Aorta (tissue), 5 donors: ENCODE measurements at regions not wholly inside any gene's neighbourhood (a gene's known extent, or its start where the extent isn't known, plus 50 kb on each side); places are given as distances from the start of the nearest gene placed in this dataset.

Experiments used
- ATAC-seq: fragments of 200-7000 bp; cut with Tn5 transposase; one replicate; pipeline ENCODE4 v1.9.1; 2022; ENCODE audit warnings: moderate library complexity; ENCODE audit not compliant: low FRiP score
- DNase-seq, 2 donors: peaks; one replicate each; pipeline ENCODE4 v3.0.0-alpha.2; 2020
- H3K27ac ChIP-seq, 2 donors: one replicate each; pipeline ENCODE4 v1.5.1; 2013; ENCODE audit warnings: low read length in 2 of 2, mild to moderate bottlenecking in 2 of 2, moderate library complexity in 2 of 2, control low read depth in 1 of 2, inconsistent platforms in 1 of 2, low read depth in 1 of 2
- H3K27me3 ChIP-seq, 2 donors: one replicate each; pipeline ENCODE4 v1.6.1; 2013; ENCODE audit warnings: control low read depth in 1 of 2, low read length in 1 of 2, mild to moderate bottlenecking in 1 of 2, moderate library complexity in 1 of 2; ENCODE audit not compliant: insufficient read depth in 2 of 2, control insufficient read depth in 1 of 2
- H3K36me3 ChIP-seq, 2 donors: one replicate each; pipeline ENCODE4 v1.6.1; 2013; ENCODE audit warnings: control low read depth in 1 of 2, low read length in 1 of 2, mild to moderate bottlenecking in 1 of 2; ENCODE audit not compliant: insufficient read depth in 2 of 2, control insufficient read depth in 1 of 2
- H3K4me1 ChIP-seq, 2 donors: one replicate each; pipeline ENCODE4 v1.6.1; 2013; ENCODE audit warnings: low read length in 2 of 2, control low read depth in 1 of 2, mild to moderate bottlenecking in 1 of 2, moderate library complexity in 1 of 2; ENCODE audit not compliant: insufficient read depth in 2 of 2, control insufficient read depth in 1 of 2
- H3K4me3 ChIP-seq, 2 donors: one replicate each; pipeline ENCODE4 v1.5.1; 2013; ENCODE audit warnings: low read length in 2 of 2, control low read depth in 1 of 2, mild to moderate bottlenecking in 1 of 2
- H3K9me3 ChIP-seq: one replicate; pipeline ENCODE4 v1.6.1; 2013; ENCODE audit warnings: mild to moderate bottlenecking, low read length; ENCODE audit not compliant: control insufficient read depth
- WGBS, 2 donors: extraction: QIAGEN DNeasy Blood & Tissue Kit; methylation state at CpG; one replicate each; pipeline ENCODE4 v1.1.7; 2013; 5-methylcytosine and 5-hydroxymethylcytosine counted together
- intact Hi-C, 2 donors: fragments of 100-400 bp; cut with DNase I; formaldehyde crosslinking; loops; one replicate each; pipeline versions ENCODE4 v1.14.2 to v1.15.0; 2022
- donor health status: healthy with polysubstance abuse.
- donor health status: Bipolar disorder and iron deficiency.
- donor health status: DM: no; HTN: no; CAD: no.
- donor health status: DM: no; HTN: no; CAD: no.
- donor health status: DM: yes; HTN: yes; CAD: no.

- intact Hi-C loops, result no loop called here
- H3K27me3 ChIP-seq, result no peaks in the 10 kb centered on the region
- no peak overlapping the region for H3K4me3 ChIP-seq
- ATAC-seq (no peak), DNase-seq (no peak)
- no peak overlapping the region for H3K27ac ChIP-seq
- H3K9me3 ChIP-seq, result no peaks in the 10 kb centered on the region
- H3K36me3 ChIP-seq, result no peaks in the 10 kb centered on the region
- H3K4me1 ChIP-seq, result no peaks in the 10 kb centered on the region
- 42 to 44% methylated on average over 4 of the region's 4 CpGs for WGBS, 2 donors
These were observed 225.3 kb upstream of the SLC24A2 start for GRCh38 chr9:20014168-20014567.

GRCh38 chr9:20012232-20012631 lies 223.4 kb upstream of the SLC24A2 start:
- WGBS, 2 donors, result 81 to 85% methylated on average over 3 of the region's 3 CpGs

GRCh38 chr9:20009606-20010005 lies 220.8 kb upstream of the SLC24A2 start:
- H3K27me3 ChIP-seq, result no peaks in the 10 kb centered on the region
- no peaks in the 10 kb centered on the region for H3K9me3 ChIP-seq
- H3K4me1 ChIP-seq, result no peaks in the 10 kb centered on the region
- H3K27ac ChIP-seq, result no peak overlapping the region
- intact Hi-C loops, result no loop called here
- H3K36me3 ChIP-seq, result no peaks in the 10 kb centered on the region
- WGBS, 2 donors, result 80 to 83% methylated on average over 2 of the region's 2 CpGs
- DNase-seq (no peak), ATAC-seq (no peak)
- no peak overlapping the region for H3K4me3 ChIP-seq

More at GRCh38 chr9:20012232-20012631, 223.4 kb upstream of the SLC24A2 start:
- H3K27ac ChIP-seq, result no peak overlapping the region
- DNase-seq, result no peak
- H3K9me3 ChIP-seq, result no peaks in the 10 kb centered on the region
- intact Hi-C loops, result no loop called here
- H3K4me1 ChIP-seq, result no peaks in the 10 kb centered on the region
- no peaks in the 10 kb centered on the region for H3K27me3 ChIP-seq
- H3K36me3 ChIP-seq, result no peaks in the 10 kb centered on the region
- no peak overlapping the region for H3K4me3 ChIP-seq
- no peak for ATAC-seq

GRCh38 chr9:20002011-20002410 lies 213.2 kb upstream of the SLC24A2 start:
- no peak overlapping the region for H3K27ac ChIP-seq
- no peaks in the 10 kb centered on the region for H3K27me3 ChIP-seq
- WGBS, 2 donors, result 85 to 92% methylated on average over 2 of the region's 2 CpGs
- intact Hi-C loops, result no loop called here
- H3K9me3 ChIP-seq, result peaks cover 2% of the 10 kb centered on the region
- no peaks in the 10 kb centered on the region for H3K36me3 ChIP-seq
- no peak overlapping the region for H3K4me3 ChIP-seq
- DNase-seq, result no peak
- no peaks in the 10 kb centered on the region for H3K4me1 ChIP-seq
- no peak for ATAC-seq

GRCh38 chr9:20001058-20001457 lies 212.2 kb upstream of the SLC24A2 start:
- H3K4me3 ChIP-seq, result no peak overlapping the region
- intact Hi-C loops, result no loop called here
- H3K27ac ChIP-seq, result no peak overlapping the region
- DNase-seq (no peak), ATAC-seq (no peak)
- H3K4me1 ChIP-seq, result no peaks in the 10 kb centered on the region
- peaks cover 2% of the 10 kb centered on the region for H3K9me3 ChIP-seq
- no peaks in the 10 kb centered on the region for H3K36me3 ChIP-seq
- WGBS, 2 donors, result 54% methylated on average over 5 of the region's 5 CpGs
- H3K27me3 ChIP-seq, result no peaks in the 10 kb centered on the region

- H3K36me3 ChIP-seq, result no peaks in the 10 kb centered on the region
- WGBS, 2 donors, result 23 to 36% methylated on average over 2 of the region's 2 CpGs
- DNase-seq (no peak), ATAC-seq (no peak)
- no peaks in the 10 kb centered on the region for H3K4me1 ChIP-seq
- intact Hi-C loops, result loop anchor here in 1 of 2 donors (1.0 kb wide), 1 partner anchor 9 kb away; no protein-coding TSS in a partner anchor
- H3K9me3 ChIP-seq, result peaks cover 2% of the 10 kb centered on the region
- no peak overlapping the region for H3K4me3 ChIP-seq
- no peak overlapping the region for H3K27ac ChIP-seq
- no peaks in the 10 kb centered on the region for H3K27me3 ChIP-seq
These were observed 210.7 kb upstream of the SLC24A2 start for GRCh38 chr9:19999491-20000057.

DNA sequence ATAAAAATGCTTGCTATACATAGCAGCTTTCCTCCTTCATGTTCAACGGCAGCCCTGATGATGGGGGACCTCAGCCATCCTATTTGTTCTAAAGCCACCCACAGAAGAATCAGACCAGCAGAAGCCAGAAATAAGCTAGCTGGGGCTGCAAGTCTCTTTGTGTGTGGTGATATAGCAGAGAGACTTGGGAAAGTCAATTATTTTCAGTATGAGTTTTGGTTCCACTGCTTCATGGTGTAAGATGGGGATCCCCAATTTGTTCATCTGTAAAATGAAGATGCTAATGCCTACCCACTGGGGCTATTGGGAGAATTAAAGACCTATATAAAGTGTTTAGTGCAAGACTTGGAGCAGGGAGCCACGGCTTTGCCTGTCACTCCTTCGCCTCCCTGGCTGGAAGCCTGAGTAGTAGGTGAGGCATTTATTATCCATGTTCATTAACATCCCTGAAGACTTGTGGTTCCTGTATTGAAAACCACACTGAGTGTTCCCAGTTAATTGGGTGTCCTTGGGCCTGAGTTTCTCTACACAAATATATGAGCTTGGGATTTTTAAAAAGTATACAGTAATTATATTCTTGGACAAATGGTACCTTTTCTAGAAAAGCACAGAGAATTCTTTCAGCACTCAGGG lies 210.1 kb upstream of the SLC24A2 start:
- Histone ChIP-seq H3K4me1 (no peaks in the 10 kb centered on the region), H3K4me3 (no peak overlapping the region), H3K27ac (no peak overlapping the region), H3K9me3 (peaks cover 2% of the 10 kb centered on the region), H3K27me3 (no peaks in the 10 kb centered on the region), H3K36me3 (no peaks in the 10 kb centered on the region)
- WGBS, 2 donors, result 26 to 33% methylated on average over 3 of the region's 3 CpGs
- ATAC-seq (no peak), DNase-seq (no peak)
- intact Hi-C loops, result loop anchor here in 1 of 2 donors (1.0 kb wide), 1 partner anchor 9 kb away; no protein-coding TSS in a partner anchor

DNA sequence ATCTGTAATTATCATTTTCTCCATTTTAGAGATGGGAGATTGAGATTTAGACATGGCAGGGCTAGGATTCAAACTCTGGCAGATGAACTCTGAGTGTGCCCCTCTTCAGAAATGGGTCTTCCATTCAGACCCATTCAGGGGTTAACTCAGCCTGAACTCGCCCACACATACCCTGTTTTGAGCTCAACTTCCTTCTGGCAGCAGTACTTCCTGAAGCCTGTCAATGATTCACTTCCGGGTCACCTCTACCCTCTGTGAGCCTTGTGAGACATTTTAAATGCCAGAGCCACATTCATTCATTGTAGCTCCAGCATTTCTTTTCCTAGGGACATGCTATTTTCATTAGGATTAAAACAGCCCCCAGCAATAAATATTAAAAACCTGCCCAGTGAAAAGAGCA lies 209.3 kb upstream of the SLC24A2 start:
- 47 to 63% methylated on average over 2 of the region's 2 CpGs for WGBS, 2 donors
- H3K9me3 ChIP-seq, result peaks cover 2% of the 10 kb centered on the region
- no peak for ATAC-seq
- no peak overlapping the region for H3K27ac ChIP-seq
- DNase-seq, result no peak
- intact Hi-C loops, result no loop called here
- H3K4me3 ChIP-seq, result no peak overlapping the region
- H3K36me3 ChIP-seq, result no peaks in the 10 kb centered on the region
- no peaks in the 10 kb centered on the region for H3K4me1 ChIP-seq
- H3K27me3 ChIP-seq, result no peaks in the 10 kb centered on the region

GRCh38 chr9:19995619-19996018 lies 206.8 kb upstream of the SLC24A2 start:
- no peak for DNase-seq
- no peaks in the 10 kb centered on the region for H3K27me3 ChIP-seq
- ATAC-seq, result no peak
- H3K9me3 ChIP-seq, result peaks cover 2% of the 10 kb centered on the region
- H3K4me3 ChIP-seq, result no peak overlapping the region
- no peaks in the 10 kb centered on the region for H3K4me1 ChIP-seq
- H3K36me3 ChIP-seq, result no peaks in the 10 kb centered on the region
- intact Hi-C loops, result no loop called here
- no peak overlapping the region for H3K27ac ChIP-seq
